ENCODE measurements at regions not wholly inside any gene's neighbourhood (a gene's known extent, or its start where the extent isn't known, plus 50 kb on each side); places are given as distances from the start of the nearest gene placed in this dataset.

DNA sequence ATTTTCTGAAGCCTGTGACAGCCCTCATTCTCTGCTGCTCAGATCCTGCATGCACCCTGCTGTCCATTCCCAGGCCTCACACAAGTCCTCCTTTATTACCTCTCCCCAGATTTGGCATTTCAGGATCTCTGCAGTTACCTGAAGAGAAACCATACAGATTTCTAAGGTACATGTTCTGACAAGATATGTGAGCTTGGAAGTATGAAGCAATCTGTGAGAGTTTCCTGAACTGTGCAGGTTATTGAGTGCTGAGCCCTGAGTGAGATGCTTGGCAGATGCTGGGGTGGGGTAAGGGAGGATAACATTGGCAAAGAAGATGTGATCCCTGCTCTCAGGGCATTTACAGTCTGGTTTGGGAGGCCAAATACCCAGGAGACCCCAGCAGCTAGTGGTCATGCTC lies 91.9 kb upstream of the EPCAM start:
- Histone ChIP-seq H3K4ac (ENCODE audit: low read depth, low read length) (no peak overlapping the region), H4K91ac (ENCODE audit: insufficient read length, low read depth, low read length) (no peak overlapping the region), H2AK5ac (ENCODE audit: insufficient read length, low read length) (no peak overlapping the region), H3K9ac (ENCODE audit: extremely low read depth, insufficient read length, low read length) (no peak overlapping the region), H3T11ph (ENCODE audit: low read length) (no peak overlapping the region), H3K23ac (ENCODE audit: insufficient read length, low read depth, low read length) (no peak overlapping the region), H3K79me2 (ENCODE audit: insufficient read depth, low read length) (no peaks in the 10 kb centered on the region), H4K5ac (ENCODE audit: insufficient read length, low read depth, low read length) (no peak overlapping the region), H4K20me1 (ENCODE audit: control insufficient read depth, insufficient read depth, insufficient read length) (no peaks in the 10 kb centered on the region), H3K27ac (ENCODE audit: insufficient read length, low read depth, low read length) (no peak overlapping the region), H2AFZ (ENCODE audit: low read length) (no peak overlapping the region), H4K8ac (replicated peaks; ENCODE audit: insufficient read length, low read depth, low read length) (no peak overlapping the region), H3K27me3 (ENCODE audit: insufficient read depth, low read length) (no peaks in the 10 kb centered on the region), H2BK20ac (ENCODE audit: low read depth, low read length, poor library complexity, severe bottlenecking) (no peak overlapping the region), H3K4me1 (ENCODE audit: insufficient read depth, low read length) (peaks cover 2% of the 10 kb centered on the region; the same call in 1 of the 2 replicates), H3K79me1 (ENCODE audit: insufficient read depth, low read depth, low read length, poor library complexity, severe bottlenecking) (no peaks in the 10 kb centered on the region), H2BK120ac (ENCODE audit: low read depth, low read length, poor library complexity, severe bottlenecking) (no peak overlapping the region), H2BK12ac (ENCODE audit: insufficient read length, low read depth, low read length) (no peak overlapping the region), H2BK15ac (ENCODE audit: low read depth, low read length) (no peak overlapping the region), H2BK5ac (ENCODE audit: insufficient read length, low read length) (no peak overlapping the region), H3K23me2 (ENCODE audit: insufficient read length, low read depth, low read length, poor library complexity, severe bottlenecking) (no peaks in the 10 kb centered on the region), H3K56ac (ENCODE audit: insufficient read length, low read depth, low read length) (no peak overlapping the region), H3K18ac (ENCODE audit: insufficient read length, low read depth, low read length) (no peak overlapping the region), H3K14ac (ENCODE audit: insufficient read depth, low read length) (no peak overlapping the region), H3K9me3 (ENCODE audit: control insufficient read depth, low read depth, low read length) (no peaks in the 10 kb centered on the region), H3K4me2 (ENCODE audit: insufficient read depth, insufficient read length, low read length) (no peak overlapping the region)
- Mint-ChIP-seq H3K27ac (peak overlapping the region in 1 of 3 experiments; percentile 44; a peak in 1 of 7 replicates), H3K4me1 (peaks cover 27 to 33% of the 10 kb centered on the region in 2 experiments), H3K9me3 (peaks cover 5 to 9% of the 10 kb centered on the region in 2 experiments), H3K27me3 (ENCODE audit: low read depth) (no peaks in the 10 kb centered on the region), H3K4me3 (no peak overlapping the region), H3K36me3 (ENCODE audit: insufficient read depth in 1 of 3, low read depth in 3 of 3) (peaks cover 0 to 7% (median 2%) of the 10 kb centered on the region in 3 experiments; a peak in 5 of 7 replicates)
- TF ChIP-seq, protein P1, sequence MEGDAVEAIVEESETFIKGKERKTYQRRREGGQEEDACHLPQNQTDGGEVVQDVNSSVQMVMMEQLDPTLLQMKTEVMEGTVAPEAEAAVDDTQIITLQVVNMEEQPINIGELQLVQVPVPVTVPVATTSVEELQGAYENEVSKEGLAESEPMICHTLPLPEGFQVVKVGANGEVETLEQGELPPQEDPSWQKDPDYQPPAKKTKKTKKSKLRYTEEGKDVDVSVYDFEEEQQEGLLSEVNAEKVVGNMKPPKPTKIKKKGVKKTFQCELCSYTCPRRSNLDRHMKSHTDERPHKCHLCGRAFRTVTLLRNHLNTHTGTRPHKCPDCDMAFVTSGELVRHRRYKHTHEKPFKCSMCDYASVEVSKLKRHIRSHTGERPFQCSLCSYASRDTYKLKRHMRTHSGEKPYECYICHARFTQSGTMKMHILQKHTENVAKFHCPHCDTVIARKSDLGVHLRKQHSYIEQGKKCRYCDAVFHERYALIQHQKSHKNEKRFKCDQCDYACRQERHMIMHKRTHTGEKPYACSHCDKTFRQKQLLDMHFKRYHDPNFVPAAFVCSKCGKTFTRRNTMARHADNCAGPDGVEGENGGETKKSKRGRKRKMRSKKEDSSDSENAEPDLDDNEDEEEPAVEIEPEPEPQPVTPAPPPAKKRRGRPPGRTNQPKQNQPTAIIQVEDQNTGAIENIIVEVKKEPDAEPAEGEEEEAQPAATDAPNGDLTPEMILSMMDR (conservative IDR thresholded peaks at IDR 0.05), result no peak
- no peak for DNase-seq
